ENCODE measurements at regions not wholly inside any gene's neighbourhood (a gene's known extent, or its start where the extent isn't known, plus 50 kb on each side); places are given as distances from the start of the nearest gene placed in this dataset.

GRCh38 chr4:89610236-89610635, 226.7 kb downstream of the SNCA start:
- TF ChIP-seq POLR2A (IDR thresholded peaks at IDR 0.05): no peak
- no peak for TF ChIP-seq CTCF (IDR thresholded peaks at IDR 0.05)
